HG03039 (cell line): ENCODE measurements at regions not wholly inside any gene's neighbourhood (a gene's known extent, or its start where the extent isn't known, plus 50 kb on each side); places are given as distances from the start of the nearest gene placed in this dataset.

Experiments used
- ATAC-seq: cut with Tn5 transposase; IDR thresholded peaks from one replicate; pipeline ENCODE4 v1.9.1; 2021; ENCODE audit warnings: mild to moderate bottlenecking, moderate library complexity; ENCODE audit not compliant: unreplicated experiment

GRCh38 chr13:39279077-39279476 is 240.8 kb downstream of the NHLRC3 start:
- no peak for ATAC-seq

- no peak for ATAC-seq
Measured at GRCh38 chr13:39281539-39282150, 243.4 kb downstream of the NHLRC3 start.

GRCh38 chr13:39282400-39282972 is 244.2 kb downstream of the NHLRC3 start:
- peak; percentile 85 for ATAC-seq

GRCh38 chr13:39283072-39283471 is 244.8 kb downstream of the NHLRC3 start:
- no peak for ATAC-seq

GRCh38 chr13:39284801-39285388 is 246.6 kb downstream of the NHLRC3 start:
- ATAC-seq = no peak
